NCI-H1092 (cell line): ENCODE measurements at regions not wholly inside any gene's neighbourhood (a gene's known extent, or its start where the extent isn't known, plus 50 kb on each side); places are given as distances from the start of the nearest gene placed in this dataset.

Experiments
- DNase-seq: peaks from one replicate; lab custom pipeline; 2025; lab: John Stamatoyannopoulos, UW

GRCh38 chr12:14256121-14256520 is 109.4 kb upstream of the ATF7IP start:
- no peak for DNase-seq

- peak; percentile 53 for DNase-seq
Measured at GRCh38 chr12:14256555-14257169, 108.8 kb upstream of the ATF7IP start.

- DNase-seq: no peak
Measured at GRCh38 chr12:14257303-14257733, 108.2 kb upstream of the ATF7IP start.

- peak; percentile 100 for DNase-seq
Measured at GRCh38 chr12:14257734-14258574, 107.5 kb upstream of the ATF7IP start.

DNA sequence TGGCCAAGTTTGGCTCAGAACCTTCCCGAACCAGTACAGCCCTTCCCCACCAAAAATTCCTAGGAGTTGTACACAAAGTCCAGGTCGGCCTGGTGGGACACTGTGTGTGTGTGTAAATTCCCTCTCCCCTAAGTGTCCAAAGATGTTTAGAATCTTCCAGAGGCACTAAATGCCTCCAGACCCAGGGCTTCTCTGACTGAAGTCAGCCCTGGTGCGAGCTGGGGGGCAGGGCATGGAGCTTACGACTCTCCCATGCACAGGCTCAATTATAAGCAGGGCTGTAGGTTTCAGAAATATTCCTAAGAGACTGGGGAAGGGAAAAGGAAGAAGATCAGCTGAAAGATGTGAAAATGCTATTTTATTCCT is 106.9 kb upstream of the ATF7IP start:
- no peak for DNase-seq

GRCh38 chr12:14259481-14260010 is 105.9 kb upstream of the ATF7IP start:
- no peak for DNase-seq

GRCh38 chr12:14260011-14260993 is 105.2 kb upstream of the ATF7IP start:
- peak; percentile 18 for DNase-seq

DNA sequence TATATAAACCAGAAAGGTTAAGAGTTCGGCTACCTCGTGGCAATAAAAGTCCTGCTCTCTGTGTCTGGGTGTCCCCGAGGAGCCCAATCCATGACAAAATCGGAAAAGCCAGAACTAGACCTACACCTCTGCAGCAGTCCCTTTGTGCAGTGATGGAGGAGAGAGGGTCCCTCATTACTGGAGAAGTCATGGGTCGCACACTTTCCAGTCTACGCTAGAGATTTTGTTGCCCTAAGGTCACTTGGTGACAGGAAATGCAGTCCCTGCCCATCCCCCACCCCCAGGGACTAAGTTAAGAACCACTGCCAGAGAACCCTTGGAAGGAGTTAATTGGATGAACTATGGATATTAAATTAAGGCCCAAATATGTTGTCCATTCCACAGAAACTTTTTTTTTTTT is 104.4 kb upstream of the ATF7IP start:
- DNase-seq: no peak

GRCh38 chr12:14261861-14262260 is 103.6 kb upstream of the ATF7IP start:
- DNase-seq: no peak

GRCh38 chr12:14262771-14263511 is 102.5 kb upstream of the ATF7IP start:
- no peak for DNase-seq

DNA sequence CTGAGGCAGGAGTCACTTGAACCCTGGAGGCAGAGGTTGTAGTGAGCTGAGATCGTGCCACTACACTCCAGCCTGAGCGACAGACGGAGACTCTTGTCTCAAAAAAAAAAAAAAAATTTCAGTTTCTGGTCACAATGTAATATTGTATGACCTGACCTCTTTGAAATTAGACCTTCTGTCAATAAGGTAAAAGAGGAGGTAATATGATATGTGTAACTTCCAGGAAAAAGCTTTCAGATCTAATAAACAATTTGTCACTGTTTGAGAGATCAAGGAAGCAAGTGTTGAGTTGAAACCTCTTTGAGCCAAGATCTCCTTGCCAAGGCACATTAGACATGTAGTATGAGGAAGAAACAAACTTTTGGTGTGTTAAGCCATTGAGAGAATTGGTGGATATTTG is 101.7 kb upstream of the ATF7IP start:
- no peak for DNase-seq

DNA sequence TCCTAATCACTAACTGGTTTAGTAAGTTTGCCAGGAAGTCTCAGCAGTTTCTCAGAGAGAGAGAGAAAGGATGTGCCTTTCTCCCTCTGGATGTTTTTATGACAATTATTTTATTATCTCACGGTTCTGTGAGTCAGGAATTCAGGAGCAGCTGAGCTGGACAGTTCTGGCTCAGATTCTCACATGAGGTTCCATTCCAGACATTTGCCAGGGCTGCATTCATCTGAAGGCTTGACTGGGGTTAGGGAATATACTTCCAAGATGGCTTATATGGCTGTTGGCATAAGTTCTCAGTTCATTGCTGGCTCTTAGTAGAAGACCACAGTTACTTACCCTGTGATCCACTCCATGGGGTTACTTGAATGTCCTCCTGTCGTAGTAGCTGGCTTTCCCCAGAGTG is 101.2 kb upstream of the ATF7IP start:
- no peak for DNase-seq

GRCh38 chr12:14264778-14265177 is 100.7 kb upstream of the ATF7IP start:
- no peak for DNase-seq

DNA sequence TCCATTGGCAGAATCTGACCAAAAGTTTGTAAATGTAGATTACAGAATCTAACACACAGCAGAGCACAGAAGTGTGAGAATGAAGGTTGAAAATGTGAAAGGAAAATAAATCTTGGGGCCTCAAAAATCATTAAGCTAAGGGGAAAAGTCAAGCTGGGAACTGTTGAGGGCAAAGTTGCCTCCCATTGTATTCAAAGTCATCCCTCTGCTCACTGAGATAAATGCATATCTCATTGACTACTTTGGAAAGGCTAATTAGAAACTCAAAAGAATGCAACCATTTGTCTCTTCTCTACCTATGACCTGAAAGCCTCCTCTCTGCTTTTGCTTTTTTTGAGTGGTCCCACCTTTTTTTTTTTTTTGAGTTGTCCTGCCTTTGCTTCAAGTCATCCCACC is 97.4 kb upstream of the ATF7IP start:
- no peak for DNase-seq

GRCh38 chr12:14270392-14270791 is 95.1 kb upstream of the ATF7IP start:
- DNase-seq: no peak

DNA sequence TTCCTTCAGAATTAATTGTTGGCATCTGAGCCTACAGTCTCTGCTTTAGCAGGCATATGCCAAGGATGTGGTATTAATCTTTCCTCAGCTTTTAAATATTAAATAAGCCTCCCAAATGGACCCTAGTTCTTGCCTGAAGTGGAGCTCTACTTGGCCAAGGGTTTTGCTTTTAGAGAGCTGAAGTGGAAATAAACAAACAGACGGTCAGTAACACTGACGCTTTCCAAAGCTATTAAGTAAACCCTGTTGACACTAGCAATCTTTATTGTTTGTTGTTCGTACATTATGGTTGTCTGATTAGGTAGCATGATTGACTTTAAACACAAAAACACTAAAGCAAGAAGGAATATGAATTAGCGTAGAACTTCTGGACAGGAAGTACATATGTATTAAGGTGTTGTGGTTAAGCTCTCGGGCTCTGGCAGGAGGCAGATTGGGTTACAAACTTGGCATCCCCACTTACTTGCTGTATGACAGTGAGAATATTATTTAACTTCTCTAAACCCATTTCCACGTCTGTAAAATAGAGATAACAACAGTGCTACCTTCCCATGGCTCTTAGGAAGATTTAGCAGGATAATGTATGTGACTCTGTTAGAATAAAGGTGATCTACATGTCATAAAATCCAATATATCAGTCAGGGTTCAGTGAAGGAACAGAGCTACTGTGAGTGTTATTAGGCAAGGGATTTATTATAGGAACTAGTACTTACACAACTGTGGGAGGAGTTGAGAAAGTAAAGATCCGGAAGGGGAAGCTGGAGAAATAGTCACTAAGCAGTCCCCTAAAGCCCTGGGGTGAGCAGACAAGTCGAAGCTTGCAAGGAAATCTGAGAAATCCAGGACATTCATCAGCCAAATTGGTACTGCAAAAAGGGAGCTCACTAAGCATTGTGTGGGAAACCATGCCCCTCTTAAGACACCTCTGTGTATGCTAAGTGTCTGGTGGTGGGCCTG is 92.2 kb upstream of the ATF7IP start:
- DNase-seq: peak; percentile 76

GRCh38 chr12:14273913-14274311 is 91.6 kb upstream of the ATF7IP start:
- no peak for DNase-seq

DNA sequence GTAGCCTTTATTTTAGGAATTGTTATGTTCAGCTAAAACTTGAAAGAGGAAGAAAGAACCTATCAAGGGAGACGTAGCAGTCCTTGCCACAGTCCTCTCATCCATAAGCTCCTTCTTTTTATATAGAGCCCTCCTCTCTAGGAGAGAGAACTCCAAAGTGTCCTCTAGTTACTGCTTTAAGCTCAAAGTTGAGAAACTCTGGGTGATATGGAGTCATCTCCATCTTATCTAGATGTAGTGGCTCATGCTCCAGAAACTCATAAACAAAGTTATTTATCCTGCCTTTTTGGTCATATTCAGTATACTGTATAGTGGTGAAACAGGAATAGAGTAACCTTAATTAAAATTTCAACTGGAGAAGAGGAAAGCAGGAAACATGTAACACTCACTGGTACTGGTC is 90.4 kb upstream of the ATF7IP start:
- no peak for DNase-seq

DNA sequence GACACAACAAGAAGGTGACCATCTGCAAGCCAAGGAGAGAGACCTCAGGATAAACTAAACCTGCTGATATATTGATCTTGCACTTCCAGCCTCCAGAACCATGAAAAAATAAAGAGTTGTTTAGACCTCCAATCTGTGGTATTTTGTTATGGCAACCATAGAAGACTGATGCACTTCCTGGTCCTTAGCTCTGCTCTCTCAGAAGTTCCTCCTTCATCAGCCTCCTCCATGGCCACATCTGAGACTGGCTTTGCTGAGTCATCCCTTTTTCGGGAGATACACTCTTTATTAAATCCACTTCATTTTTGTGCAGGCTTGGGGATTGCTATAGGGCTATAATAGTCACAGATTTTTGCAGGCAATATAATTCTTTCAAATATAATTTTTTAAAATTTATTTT is 89.6 kb upstream of the ATF7IP start:
- no peak for DNase-seq

- DNase-seq: no peak
Measured at GRCh38 chr12:14278294-14278953, 87.1 kb upstream of the ATF7IP start.
